Head of caudate nucleus (tissue), 42 donors: ENCODE measurements at regions not wholly inside any gene's neighbourhood (a gene's known extent, or its start where the extent isn't known, plus 50 kb on each side); places are given as distances from the start of the nearest gene placed in this dataset.
A peak's percentile ranks its signal among the peaks of the same experiment; 100 is the strongest.

ENCODE experiments used
- DNase-seq, 42 donors: peaks; one replicate each; pipeline versions ENCODE4 v3.0.0 to v3.0.0-alpha.2; 2020 to 2021; ENCODE audit warnings: mixed read lengths in 7 of 42
- intact Hi-C: fragments of 100-400 bp; cut with DNase I; formaldehyde crosslinking; loops from one replicate; pipeline ENCODE4 v1.15.0; 2022

GRCh38 chr6:90967471-90967870, 380.6 kb upstream of the MAP3K7 start:
- intact Hi-C loops, result no loop called here

DNA sequence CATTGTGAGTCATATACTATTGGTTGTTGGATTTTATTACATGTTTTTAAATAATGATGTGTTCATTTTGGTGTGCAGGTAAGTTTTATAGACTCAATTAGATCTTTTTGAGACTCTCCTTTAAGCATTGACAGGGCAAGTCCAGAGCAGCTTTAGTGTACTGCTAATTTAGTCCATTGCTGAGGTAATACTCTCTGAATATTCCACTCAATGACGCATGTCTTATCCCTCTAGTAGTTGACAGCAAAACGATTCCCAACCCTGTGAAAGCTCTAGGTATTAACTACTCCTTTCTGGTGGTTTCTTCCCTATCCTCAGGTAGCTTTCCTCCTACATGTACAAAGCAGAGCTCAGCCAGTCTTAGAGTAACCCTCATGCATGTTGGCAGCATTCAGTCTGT, 373.5 kb upstream of the MAP3K7 start:
- intact Hi-C loops, result no loop called here
- DNase-seq, result no peak

More at GRCh38 chr6:90967471-90967870, 380.6 kb upstream of the MAP3K7 start:
- no peak for DNase-seq

GRCh38 chr6:90955246-90955645, 368.4 kb upstream of the MAP3K7 start:
- intact Hi-C loops, result no loop called here
- no peak for DNase-seq

- intact Hi-C loops, result no loop called here
- DNase-seq, result no peak
Measured at GRCh38 chr6:90953405-90954161, 366.7 kb upstream of the MAP3K7 start.

DNA sequence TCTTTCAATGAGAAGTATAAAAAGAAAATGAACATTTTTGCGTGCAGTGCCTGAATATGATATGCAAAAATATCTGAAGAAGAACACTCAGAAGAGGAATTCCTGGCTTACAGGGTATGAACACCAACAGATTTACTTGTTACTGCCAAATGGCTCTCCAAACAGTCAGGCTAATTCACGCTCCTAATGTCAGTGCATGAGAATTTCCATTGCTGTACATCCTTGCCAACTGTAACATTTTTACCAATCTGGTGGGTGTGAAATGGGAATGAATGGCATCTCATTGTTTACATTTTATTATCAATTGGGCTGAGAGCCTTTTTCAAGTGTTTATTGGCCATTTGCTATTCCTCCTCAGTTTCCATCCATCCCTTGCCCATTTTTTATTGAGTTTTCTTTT, 365.3 kb upstream of the MAP3K7 start:
- no peak for DNase-seq
- intact Hi-C loops, result no loop called here

- intact Hi-C loops, result no loop called here
Measured at GRCh38 chr6:90948540-90948939, 361.7 kb upstream of the MAP3K7 start.

DNA sequence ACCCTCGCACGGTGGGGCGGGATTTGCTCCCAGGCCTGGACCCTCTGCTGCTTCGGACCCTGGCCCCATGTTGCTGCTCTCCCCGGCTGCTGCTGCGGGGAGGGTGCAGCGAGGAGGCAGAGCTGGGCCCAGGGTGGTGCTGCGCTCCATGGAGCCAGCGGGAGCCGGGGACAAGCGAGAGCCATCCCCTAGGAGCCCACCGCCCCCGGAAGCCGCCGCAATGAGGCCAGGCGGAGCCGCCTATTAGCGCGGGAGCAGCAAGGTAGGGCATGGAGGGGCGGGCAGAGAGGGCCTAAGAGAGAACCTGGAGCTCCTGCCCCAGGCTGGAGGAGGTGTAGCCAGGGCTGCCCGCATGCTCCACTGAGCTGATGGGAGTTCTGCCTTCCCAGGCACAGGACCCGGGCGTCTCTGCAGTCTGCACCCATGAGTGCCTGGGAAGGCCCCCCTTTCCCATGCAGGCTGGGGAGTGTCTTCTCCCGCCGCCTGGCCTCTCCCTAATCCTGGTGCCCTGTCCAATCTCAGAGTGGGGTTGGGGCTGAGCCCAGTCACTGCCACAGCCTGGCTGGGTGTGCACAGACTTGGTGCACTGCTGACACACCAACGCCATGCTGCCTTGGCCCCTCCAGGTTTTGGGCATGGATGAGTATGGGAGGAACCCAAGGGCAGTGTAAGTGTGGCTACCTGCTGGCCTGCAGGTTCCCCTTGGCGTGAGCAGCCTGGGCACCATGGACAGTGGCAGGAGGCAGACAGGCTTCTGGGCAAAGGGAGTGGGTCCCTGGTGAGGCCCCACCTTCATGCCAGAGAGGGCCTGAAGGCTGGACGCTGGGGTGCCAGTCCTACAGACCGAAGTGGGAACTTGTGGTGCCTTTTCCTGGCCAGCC, 360.6 kb upstream of the MAP3K7 start:
- no peak for DNase-seq
- intact Hi-C loops, result no loop called here

More at GRCh38 chr6:90948540-90948939, 361.7 kb upstream of the MAP3K7 start:
- no peak for DNase-seq

DNA sequence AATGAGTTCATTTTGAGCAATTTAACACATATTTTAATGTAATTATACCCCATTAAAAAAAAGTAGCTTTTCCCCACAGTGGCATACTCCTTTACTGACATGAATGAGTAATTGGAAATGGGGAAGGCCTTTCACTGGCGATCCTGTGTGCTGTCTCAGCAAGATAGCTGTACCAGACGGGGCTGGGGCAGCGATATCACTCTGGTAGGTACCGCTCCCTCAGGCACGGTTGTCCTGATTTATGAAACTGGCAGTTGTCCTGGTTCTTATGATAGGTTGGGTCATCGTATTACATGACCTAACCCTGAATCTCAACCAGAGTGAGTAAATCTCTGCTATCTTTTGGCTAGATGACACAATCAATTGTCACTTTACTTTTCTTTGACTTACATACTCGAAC, 355.0 kb upstream of the MAP3K7 start:
- intact Hi-C loops, result no loop called here
- DNase-seq, result no peak

DNA sequence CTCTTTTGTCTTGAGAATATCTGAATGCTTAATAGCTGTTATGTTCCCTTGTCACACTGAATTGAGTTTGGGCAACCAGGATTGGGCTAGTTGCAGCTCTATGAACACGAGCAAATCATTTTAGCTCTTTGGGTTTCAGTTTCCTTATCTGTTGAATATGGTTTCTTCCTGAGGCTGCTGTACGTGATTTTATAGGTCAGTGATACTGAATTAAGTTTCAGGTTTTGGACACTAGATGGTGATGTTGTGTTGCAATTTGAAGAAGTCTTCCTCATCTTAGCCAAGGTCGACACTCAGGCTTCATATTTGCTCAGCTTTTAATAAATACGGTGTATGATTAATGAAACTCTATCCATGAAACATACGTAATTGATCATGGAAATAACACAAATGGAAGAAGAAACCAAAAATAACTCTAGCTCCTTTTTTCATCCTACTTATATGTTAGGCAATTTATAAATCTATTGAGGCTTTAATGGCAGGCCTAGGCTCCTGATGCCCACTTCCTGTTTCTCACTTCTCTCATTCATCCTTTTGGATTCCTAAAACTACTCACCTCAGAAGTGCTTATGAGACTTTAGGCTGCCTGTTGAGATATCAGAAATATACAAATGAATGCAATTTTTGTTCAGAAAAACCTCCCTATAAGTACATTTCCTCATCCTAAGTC, 354.1 kb upstream of the MAP3K7 start:
- peak in 1 of 42 donors; percentile 38 for DNase-seq
- intact Hi-C loops, result no loop called here

- intact Hi-C loops, result no loop called here
- DNase-seq, result no peak
Measured at GRCh38 chr6:90939906-90940305, 353.0 kb upstream of the MAP3K7 start.

DNA sequence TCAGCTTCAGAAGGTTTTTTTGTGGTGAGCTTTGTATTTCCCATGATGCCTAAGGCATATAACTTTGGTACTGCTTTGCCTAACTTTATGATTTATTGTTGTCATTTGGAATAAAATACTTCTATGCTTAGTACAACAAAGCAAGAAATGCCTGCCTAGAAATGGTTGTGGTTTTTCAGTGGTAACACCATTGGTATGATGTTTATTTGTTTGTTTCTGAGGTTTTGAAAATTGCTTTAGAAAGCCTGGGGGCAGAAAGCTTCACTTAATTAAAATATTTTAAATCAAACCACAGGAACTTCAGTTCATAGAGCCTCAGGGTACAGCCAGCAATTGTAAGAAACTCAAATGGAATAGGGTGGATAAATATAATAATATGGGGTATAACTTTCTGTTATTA, 351.2 kb upstream of the MAP3K7 start:
- intact Hi-C loops, result no loop called here
- no peak for DNase-seq

- no peak for DNase-seq
- intact Hi-C loops, result no loop called here
Measured at GRCh38 chr6:90936286-90936685, 349.4 kb upstream of the MAP3K7 start.

DNA sequence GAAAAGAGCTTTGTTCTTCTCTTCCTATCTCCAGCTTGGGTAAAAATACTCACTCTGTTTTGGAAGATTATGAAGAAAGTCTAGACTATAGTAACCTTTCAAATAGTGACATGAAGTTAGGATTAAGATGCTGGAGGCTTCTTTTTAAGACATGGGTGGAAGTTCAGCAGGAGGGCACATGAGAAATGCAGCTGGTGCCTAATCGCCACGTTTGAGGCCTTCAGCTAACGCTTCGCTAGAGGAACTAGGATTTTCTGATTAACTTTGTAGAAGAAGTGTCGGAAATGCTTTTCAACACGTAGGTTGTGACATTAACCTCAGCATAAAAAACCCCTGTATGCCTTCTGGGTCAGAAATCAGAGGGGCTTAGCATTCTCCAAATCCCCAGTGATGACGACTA, 348.1 kb upstream of the MAP3K7 start:
- intact Hi-C loops, result no loop called here
- no peak for DNase-seq

- no peak for DNase-seq
- intact Hi-C loops, result no loop called here
Measured at GRCh38 chr6:90934081-90934480, 347.2 kb upstream of the MAP3K7 start.

DNA sequence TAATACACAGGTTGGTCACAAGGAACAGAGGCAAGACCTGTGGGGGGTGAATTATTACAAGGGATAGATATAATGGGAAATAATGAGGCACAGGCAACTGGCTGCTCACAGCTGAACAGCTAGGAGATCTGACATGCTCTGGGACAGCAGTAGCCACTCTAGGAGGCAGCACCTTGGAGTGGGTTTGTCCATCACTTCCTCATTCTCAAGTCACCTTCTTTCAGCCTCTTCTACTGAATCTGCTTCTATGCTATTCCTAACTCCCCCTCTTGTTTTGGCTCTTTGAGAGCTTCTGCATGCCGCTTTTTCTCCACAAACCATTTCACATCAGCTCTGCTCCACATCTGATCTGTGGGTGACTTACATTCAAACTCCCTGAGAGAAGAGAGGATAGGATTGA, 345.5 kb upstream of the MAP3K7 start:
- DNase-seq, result no peak
- intact Hi-C loops, result no loop called here

DNA sequence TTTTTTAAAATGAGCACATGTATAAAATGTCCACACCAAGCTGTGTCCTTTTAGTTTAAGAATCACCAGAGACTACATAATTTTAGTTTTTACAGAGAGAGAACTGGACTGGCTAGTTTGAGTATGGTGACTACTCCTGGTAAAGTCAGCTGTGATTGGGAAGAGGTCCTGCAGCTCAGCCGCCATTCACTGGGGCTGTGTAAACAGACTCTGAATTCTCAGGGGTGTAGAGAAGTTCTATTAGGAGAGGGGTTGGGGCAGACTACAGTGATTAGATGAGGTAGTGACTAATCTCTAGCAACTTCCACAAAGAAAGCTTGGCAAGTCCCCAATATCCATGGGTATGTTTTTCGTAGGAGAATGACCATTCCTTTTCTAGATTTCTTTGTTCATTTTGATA, 341.2 kb upstream of the MAP3K7 start:
- intact Hi-C loops, result no loop called here
- no peak for DNase-seq

DNA sequence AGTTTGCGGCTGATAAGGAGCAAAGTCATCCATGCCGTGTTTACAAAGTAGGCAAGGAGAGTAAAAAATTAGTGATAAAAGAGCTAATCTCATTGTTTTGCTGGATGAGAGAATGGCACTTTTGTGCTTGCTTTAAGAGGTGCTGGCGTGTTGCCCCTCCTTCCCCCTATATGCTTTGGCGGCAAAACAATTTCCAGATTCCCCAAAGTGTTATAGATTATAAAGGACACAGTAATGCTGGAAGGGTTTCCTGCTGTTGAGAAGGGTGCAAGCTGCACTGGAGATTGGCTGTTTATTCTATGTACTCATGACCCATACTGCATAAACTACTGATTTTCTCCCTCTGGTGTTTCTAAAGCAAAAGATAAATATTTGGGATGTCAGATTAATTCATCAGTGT, 338.9 kb upstream of the MAP3K7 start:
- no peak for DNase-seq
- intact Hi-C loops, result no loop called here

- intact Hi-C loops, result no loop called here
- no peak for DNase-seq
Measured at GRCh38 chr6:90922325-90922724, 335.5 kb upstream of the MAP3K7 start.

- DNase-seq, result no peak
- intact Hi-C loops, result no loop called here
Measured at GRCh38 chr6:90918361-90918760, 331.5 kb upstream of the MAP3K7 start.

DNA sequence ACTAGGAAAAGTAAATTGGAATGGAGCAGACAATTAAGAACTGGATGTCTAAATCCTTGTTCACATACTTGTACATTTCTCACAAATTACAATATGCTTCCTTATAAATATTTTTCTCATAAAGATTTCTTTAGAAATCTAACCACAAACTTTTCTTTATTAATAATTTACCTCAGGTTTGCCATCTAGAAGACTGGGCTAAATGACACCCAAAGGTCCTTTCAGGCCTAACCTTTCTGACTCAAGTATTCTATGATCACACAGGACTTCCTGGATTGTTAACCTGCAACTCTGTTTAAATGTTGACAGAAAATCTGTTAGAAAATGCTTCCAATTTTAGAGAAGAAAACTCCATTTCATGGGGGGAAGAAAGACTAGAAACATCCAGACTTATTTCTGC, 330.5 kb upstream of the MAP3K7 start:
- intact Hi-C loops, result no loop called here
- DNase-seq, result no peak
